Inferior parietal cortex (tissue), 1 donor: ENCODE measurements at regions not wholly inside any gene's neighbourhood (a gene's known extent, or its start where the extent isn't known, plus 50 kb on each side); places are given as distances from the start of the nearest gene placed in this dataset.
"Not testable (repeated sequence)": the region's sequence is repeated elsewhere in the genome, so short reads cannot be mapped to it uniquely, and the experiment has no call there.

ENCODE experiments used
- DNase-seq: peaks from one replicate; pipeline ENCODE4 v3.0.0-alpha.2; 2016; ENCODE audit errors: extremely low spot score

- no peak for DNase-seq
These were observed 979.7 kb downstream of the RAPGEF2 start for GRCh38 chr4:160082432-160083207.

DNA sequence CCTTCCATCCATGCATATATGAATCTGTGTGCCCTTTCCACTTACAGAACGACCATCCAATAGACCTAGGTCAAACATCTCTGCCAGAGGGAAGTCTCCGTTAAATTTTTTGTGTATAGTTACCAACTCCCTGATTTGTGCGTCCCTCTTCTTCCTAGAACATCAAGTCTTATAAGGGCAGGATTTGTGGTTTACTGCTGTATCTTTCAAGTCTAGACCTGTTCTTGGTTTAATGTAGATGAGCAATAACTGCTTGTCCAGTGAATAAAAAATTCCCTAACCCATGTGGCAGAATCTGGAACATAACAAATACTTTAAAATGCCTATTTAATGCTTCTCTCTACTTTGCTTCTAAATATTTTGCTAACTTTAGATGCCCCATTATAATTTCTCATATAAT is 988.8 kb downstream of the RAPGEF2 start:
- DNase-seq, result no peak

DNA sequence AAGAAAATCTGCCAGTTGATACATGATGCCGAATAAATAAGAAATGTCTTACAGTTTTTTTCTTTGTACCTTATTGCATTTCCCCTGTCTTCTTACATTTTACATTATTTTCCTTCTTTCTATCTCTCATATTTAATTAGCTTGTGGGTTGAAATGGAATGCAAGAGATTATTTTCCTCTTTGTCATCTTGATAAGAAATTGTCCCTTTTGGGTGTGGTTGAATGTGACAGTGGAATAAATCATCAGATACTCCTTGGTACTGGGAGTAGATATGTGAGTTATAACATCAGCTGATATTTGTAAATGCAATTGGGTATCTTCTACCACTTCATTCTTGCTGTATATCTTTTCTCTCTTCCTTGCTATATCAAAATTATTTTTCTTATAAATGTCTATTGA is 997.4 kb downstream of the RAPGEF2 start:
- DNase-seq, result no peak

DNA sequence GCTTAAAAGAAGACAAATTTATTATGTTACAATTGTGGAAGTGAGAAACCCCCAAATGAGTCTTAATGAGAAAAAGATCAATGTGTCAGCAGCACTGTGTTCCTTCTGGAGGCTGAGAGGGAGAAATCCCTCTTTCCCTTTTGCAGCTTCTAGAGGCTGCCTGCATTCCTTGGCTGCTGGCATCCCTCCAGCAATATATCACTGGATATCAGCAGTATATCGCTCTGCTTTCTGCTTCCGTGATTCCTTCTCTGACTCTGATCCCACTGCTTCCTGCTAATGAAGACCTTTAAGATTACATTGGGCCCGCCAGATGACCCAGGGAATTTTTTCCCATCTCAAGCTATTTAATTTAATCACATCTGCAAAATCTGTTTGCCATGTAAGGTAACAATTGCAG is 1008.0 kb downstream of the RAPGEF2 start:
- DNase-seq, result no peak

DNA sequence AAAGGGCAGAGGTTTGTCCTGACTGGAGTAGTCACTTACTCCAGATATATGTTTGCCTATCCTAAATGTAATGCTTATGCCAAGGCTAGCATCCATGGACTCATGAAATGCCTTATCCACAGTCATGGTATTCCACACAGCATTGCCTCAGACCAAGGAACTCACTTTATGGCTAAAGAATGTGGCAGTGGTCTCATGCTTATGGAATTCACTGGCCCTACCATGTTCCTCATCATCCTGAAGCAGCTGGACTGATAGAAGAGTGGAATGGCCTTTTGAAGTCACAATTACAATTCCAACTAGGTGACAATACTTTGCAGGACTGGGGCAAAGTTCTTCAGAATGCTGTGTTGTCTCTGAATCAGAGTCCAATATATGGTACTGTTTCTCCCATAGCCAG is 1014.8 kb downstream of the RAPGEF2 start:
- no peak for DNase-seq

- DNase-seq, result not testable (repeated sequence)
These were observed 1022.9 kb downstream of the RAPGEF2 start for GRCh38 chr4:160125576-160126287.

DNA sequence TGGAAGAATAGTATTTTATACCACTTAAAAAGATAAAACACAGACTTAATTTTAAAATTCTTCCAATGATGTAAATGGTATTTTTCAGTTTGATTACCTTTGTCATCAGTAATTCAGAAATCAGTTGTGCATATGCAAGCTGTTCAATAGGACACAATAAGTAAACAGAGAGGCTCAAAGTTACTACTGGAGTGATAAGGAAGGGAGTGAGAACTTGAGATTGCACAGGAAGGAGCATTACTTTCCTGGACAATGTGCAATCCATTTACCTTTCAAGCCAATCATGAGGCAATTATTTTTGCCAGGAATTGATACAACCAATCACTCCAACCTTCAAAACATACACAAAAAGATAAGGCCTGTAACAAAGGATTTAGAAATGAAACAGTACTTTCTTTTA is 1024.3 kb downstream of the RAPGEF2 start:
- no peak for DNase-seq

- no peak for DNase-seq
These were observed 1026.6 kb downstream of the RAPGEF2 start for GRCh38 chr4:160129439-160129838.

GRCh38 chr4:160136021-160136420 is 1033.1 kb downstream of the RAPGEF2 start:
- no peak for DNase-seq

DNA sequence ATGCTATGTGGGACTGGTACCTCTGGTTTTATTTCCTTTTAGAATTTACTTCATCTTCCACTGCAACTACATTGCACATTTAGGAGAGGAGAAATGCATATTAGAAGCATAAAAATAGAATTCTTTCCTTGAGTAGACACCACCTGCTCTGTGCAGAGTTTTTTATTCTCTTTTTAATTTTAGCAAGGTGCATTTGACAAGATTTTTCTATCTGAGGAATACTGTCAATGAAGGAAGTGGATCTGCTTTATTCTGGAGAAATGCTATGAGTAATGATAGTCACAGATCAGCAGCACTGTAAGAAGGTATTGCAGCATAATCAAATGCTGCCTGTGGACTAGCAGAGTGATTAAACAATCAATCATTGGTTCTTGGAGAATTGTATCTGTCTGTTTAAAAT is 1038.3 kb downstream of the RAPGEF2 start:
- DNase-seq, result no peak

- no peak for DNase-seq
These were observed 1039.7 kb downstream of the RAPGEF2 start for GRCh38 chr4:160142579-160142978.

GRCh38 chr4:160143574-160143973 is 1040.7 kb downstream of the RAPGEF2 start:
- no peak for DNase-seq

GRCh38 chr4:160159457-160159856 is 1056.6 kb downstream of the RAPGEF2 start:
- no peak for DNase-seq

GRCh38 chr4:160161026-160161425 is 1058.1 kb downstream of the RAPGEF2 start:
- no peak for DNase-seq

GRCh38 chr4:160175064-160175643 is 1072.3 kb downstream of the RAPGEF2 start:
- DNase-seq, result no peak

DNA sequence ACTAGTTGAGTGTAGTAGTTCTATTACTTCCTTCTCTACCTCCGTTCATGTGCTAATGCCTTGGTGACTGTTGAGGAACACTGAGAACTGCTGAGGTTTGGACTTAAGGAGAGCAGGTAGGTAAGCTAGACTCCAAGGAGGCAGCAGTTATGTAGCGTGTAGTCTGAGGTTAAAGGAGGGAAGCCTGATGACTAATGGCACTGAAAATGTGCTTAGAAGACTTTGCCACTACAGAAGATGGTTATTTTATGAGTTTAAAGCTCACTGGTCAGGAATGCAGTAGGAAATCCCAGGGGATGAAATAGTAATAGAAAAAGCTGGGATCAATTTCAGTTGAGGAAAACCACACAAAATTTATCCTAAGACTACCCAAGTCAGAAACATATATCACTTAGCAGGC is 1077.3 kb downstream of the RAPGEF2 start:
- DNase-seq, result no peak

DNA sequence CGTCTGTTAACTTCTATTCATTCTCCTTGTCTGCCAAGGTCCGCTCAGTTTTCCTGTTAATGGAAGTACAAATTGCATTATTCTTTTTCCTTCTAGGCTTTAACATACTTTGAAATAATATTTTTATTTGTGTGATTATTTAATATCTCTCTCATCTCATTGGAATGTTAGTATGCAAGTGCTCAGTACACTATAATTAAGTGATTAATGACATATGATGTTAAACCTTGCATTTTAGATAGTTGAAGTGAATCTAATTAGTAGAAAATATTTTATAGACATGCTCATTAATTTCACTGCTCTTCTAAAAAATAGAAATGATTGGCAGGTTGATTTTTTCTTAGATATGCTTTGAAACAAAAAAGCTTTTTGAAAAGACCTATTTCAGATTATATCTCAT is 1079.8 kb downstream of the RAPGEF2 start:
- no peak for DNase-seq

DNA sequence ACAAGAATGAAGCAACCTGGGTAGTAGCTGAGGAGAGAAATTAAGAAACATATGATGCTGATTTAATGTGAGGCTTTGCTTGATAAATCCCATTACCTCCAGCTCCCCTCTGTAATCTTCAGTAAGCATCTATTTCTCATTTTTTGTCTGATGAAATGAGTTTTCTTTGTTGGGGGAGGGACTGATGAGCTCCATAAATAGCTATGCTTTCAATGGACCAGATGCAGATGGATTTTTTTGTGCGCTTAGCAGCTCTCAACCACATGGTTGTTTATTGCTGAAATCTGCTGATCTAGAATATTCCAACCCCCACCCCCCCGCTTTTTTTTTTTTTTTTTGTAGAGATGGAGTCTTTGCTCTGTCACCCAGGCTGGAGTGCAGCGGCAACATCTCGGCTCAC is 1082.0 kb downstream of the RAPGEF2 start:
- no peak for DNase-seq

DNA sequence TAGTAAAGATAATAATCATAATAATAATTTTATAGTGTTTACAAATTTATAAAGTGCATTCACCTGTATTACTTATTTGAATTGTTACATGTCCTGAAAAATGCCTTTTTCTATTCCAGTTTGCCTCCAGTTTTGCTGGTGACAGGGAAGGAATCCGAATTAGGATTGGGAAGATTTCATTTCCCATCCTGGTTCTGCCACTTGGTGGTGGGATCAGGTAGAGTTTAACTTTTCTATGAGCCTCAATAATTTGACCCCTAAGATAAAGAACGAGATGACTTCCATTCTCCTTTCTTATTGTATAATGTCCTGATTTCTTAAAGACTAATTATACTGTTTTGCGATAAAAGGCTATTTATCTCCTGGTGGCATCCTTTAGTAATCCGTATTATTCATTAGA is 1090.9 kb downstream of the RAPGEF2 start:
- DNase-seq, result no peak

GRCh38 chr4:160194716-160195115 is 1091.8 kb downstream of the RAPGEF2 start:
- DNase-seq, result no peak

DNA sequence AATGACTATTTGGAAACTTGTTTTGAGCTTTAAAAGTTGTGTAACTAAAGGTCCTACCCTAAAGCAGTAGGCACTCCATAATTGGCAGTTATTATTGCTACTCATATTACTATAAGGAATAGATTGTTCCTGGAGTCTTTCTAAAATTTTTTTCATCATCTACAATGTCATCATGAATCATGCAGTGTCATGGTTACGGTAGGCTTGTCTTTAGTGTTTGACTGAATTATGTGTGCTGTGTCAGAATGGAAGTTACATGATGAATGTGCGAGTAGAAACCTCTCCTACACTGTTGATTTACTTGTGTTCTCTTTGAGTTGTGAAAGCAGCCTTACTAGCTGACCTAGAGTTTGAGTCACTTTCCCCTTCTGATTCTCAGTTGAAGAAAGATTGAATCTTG is 1099.9 kb downstream of the RAPGEF2 start:
- no peak for DNase-seq

DNA sequence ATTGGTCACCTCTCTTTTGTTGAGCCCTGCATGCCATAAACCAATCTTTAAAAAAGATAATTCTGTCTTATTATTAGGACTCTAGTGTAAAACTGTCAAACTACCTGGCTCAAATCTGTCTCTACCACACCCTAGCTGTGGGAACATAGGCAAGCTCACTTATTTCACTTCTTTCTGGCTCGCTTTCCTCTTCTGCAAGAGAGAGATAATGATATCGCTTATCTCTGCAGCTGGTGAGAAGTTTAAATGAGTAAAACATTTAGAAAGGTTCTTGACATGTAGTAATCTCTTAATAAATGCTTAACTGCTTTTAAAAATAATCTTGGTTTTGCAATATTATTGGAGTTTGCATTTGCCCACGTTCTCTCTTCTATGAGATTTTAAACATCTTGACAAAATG is 1109.2 kb downstream of the RAPGEF2 start:
- DNase-seq, result no peak

GRCh38 chr4:160213366-160213765 is 1110.5 kb downstream of the RAPGEF2 start:
- no peak for DNase-seq
